GM12891 (cell line): ENCODE measurements at regions not wholly inside any gene's neighbourhood (a gene's known extent, or its start where the extent isn't known, plus 50 kb on each side); places are given as distances from the start of the nearest gene placed in this dataset.

Experiments
- DNase-seq: peaks from one replicate; pipeline ENCODE4 v3.0.0; 2011; ENCODE audit warnings: low spot score; ENCODE audit not compliant: insufficient read length
- FAIRE-seq: peaks from 2 replicates; lab custom pipeline; 2011; peaks lifted over from hg19 to GRCh38; lab: Jason Lieb, UNC
- PAX5 ChIP-seq: IDR thresholded peaks from 2 replicates; pipeline ENCODE4 v1.6.1; 2011; ENCODE audit warnings: low read length, moderate library complexity, mild to moderate bottlenecking; ENCODE audit not compliant: insufficient read depth, severe bottlenecking
- POLR2A ChIP-seq: IDR thresholded peaks from 2 replicates; pipeline ENCODE4 v1.6.1; 2011; ENCODE audit warnings: low read depth, low read length, control low read depth
- POLR2AphosphoS5 ChIP-seq: IDR thresholded peaks from 2 replicates; pipeline ENCODE4 v1.6.1; 2011; ENCODE audit warnings: low read depth, low read length, control low read depth
- POU2F2 ChIP-seq: IDR thresholded peaks from 2 replicates; pipeline ENCODE4 v1.6.1; 2011; ENCODE audit warnings: low read depth, mild to moderate bottlenecking, control low read depth, low read length, moderate library complexity
- SPI1 ChIP-seq: IDR thresholded peaks from 2 replicates; pipeline ENCODE4 v1.6.1; 2011; ENCODE audit warnings: low read depth, low read length, control low read depth
- TAF1 ChIP-seq: IDR thresholded peaks from 2 replicates; pipeline ENCODE4 v1.6.1; 2011; ENCODE audit warnings: low read depth, low read length, control low read depth

GRCh38 chr22:27507935-27508526 is 293.5 kb downstream of the MN1 start:
- TF ChIP-seq POLR2AphosphoS5 (no peak), POU2F2 (no peak), SPI1 (no peak), PAX5 (no peak), POLR2A (no peak), TAF1 (no peak)
- DNase-seq (no peak), FAIRE-seq (no peak)

GRCh38 chr22:27509132-27509920 is 292.2 kb downstream of the MN1 start:
- no peak for FAIRE-seq
- TF ChIP-seq PAX5 (no peak), SPI1 (no peak), TAF1 (no peak), POLR2A (no peak), POU2F2 (no peak)
- no peak for DNase-seq

GRCh38 chr22:27510024-27510423 is 291.5 kb downstream of the MN1 start:
- no peak for TF ChIP-seq PAX5
- TF ChIP-seq POU2F2, result no peak
- TF ChIP-seq POLR2A, result no peak
- no peak for TF ChIP-seq TAF1
- TF ChIP-seq SPI1, result no peak
- TF ChIP-seq POLR2AphosphoS5, result no peak
- DNase-seq (no peak), FAIRE-seq (no peak)

- FAIRE-seq, result no peak
- no peak for TF ChIP-seq POLR2A
- TF ChIP-seq POU2F2, result no peak
- TF ChIP-seq POLR2AphosphoS5, result no peak
- no peak for TF ChIP-seq SPI1
- no peak for TF ChIP-seq TAF1
- no peak for TF ChIP-seq PAX5
- no peak for DNase-seq
Measured at GRCh38 chr22:27512283-27512761, 289.2 kb downstream of the MN1 start.

GRCh38 chr22:27513021-27513420 is 288.5 kb downstream of the MN1 start:
- TF ChIP-seq POLR2AphosphoS5 (no peak), TAF1 (no peak), PAX5 (no peak), POU2F2 (no peak), POLR2A (no peak), SPI1 (no peak)
- DNase-seq (no peak), FAIRE-seq (no peak)

GRCh38 chr22:27514601-27515523 is 286.7 kb downstream of the MN1 start:
- no peak for DNase-seq
- FAIRE-seq, result no peak
- TF ChIP-seq PAX5, result no peak
- TF ChIP-seq POLR2AphosphoS5, result no peak
- TF ChIP-seq POLR2A, result no peak
- no peak for TF ChIP-seq SPI1
- no peak for TF ChIP-seq POU2F2

- DNase-seq (no peak), FAIRE-seq (no peak)
- TF ChIP-seq POU2F2, result no peak
- TF ChIP-seq SPI1, result no peak
- no peak for TF ChIP-seq PAX5
- TF ChIP-seq POLR2AphosphoS5, result no peak
- no peak for TF ChIP-seq POLR2A
- no peak for TF ChIP-seq TAF1
Measured at GRCh38 chr22:27517361-27518155, 284.0 kb downstream of the MN1 start.

- TF ChIP-seq POU2F2, result no peak
- no peak for TF ChIP-seq POLR2AphosphoS5
- TF ChIP-seq PAX5, result no peak
- TF ChIP-seq POLR2A, result no peak
- no peak for TF ChIP-seq TAF1
- TF ChIP-seq SPI1, result no peak
- DNase-seq (no peak), FAIRE-seq (no peak)
Measured at GRCh38 chr22:27518531-27519340, 282.8 kb downstream of the MN1 start.
